Ecto neural progenitor cell (in vitro differentiated cells): ENCODE measurements at regions not wholly inside any gene's neighbourhood (a gene's known extent, or its start where the extent isn't known, plus 50 kb on each side); places are given as distances from the start of the nearest gene placed in this dataset.

Experiments
- DNase-seq: peaks from one replicate; pipeline ENCODE4 v3.0.0-alpha.2; 2018; ENCODE audit warnings: low spot score

- no peak for DNase-seq
These were observed 265.9 kb downstream of the FGFR2 start for GRCh38 chr10:121332353-121332752.

- no peak for DNase-seq
These were observed 265.1 kb downstream of the FGFR2 start for GRCh38 chr10:121332829-121333765.

DNA sequence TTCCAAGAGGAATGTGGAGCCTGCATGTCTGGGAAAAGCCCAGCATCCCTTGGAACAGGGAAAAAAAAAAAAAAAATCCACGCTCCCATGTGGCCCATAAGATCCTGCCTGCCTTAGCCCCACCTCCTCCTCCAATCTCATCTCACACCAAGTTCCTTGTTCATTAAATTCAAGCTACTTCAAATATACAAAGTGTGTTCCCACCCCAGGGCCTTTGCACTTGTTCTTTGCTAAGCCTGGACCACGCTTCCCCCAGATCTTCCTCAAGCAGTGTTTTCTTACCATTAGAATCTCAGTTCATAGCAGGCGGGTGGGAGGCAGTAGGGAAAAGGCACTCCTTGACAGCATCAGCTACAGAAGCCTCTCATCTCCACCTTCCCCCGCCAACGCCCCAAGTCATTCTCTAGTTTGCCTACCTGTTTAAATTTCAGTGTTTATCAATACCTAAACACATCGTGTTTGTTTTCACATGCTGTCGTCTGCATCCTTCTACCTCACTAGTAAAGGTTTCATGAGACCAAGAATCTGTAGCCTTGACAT is 262.8 kb downstream of the FGFR2 start:
- no peak for DNase-seq

- no peak for DNase-seq
These were observed 260.8 kb downstream of the FGFR2 start for GRCh38 chr10:121337427-121337826.

GRCh38 chr10:121338206-121338980 is 259.9 kb downstream of the FGFR2 start:
- no peak for DNase-seq

DNA sequence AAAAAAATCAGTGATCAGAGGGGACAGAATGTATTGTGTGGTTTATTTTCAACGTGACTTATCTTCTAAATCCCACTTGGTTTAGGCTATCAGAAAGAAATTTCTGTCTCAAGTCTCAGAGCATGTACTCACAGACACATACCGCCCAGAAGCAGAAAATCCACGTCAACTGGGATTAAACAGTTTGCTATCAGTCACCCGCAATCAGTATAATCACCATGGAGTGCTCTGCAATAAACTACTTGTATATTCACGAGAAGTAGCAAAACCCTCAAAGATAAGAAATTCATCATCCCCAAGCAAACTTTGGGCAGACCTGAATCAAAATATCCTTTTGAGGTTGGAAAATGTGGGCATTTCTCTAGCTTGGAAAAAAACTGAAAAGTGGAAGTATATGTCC is 259.1 kb downstream of the FGFR2 start:
- no peak for DNase-seq

DNA sequence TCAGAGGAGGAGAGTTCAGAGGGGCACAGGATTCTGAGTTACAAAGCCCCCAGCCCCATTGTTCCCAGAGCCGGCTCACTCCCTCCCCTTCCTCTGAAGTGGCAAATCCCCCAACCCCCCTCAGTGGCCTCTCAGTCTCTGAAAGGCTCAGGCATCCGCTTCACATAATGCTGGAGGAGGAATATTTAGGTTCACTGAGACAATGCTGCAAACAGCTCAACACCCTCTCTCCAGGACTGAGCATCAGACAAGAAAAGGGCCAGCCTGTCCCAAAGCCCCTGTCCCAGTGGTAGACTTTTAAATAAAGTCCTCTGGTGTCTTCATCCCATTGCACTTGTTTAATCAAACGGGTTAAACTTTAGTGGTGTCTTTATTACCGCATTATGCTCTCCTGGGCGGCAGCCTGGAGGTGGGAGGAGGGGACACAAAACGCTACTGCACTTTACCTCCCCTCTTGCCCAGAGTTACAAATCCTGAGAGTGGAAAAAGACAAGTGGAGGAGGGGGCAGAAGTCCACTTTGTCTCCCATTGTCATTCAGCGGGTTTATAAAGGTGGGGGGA is 257.9 kb downstream of the FGFR2 start:
- DNase-seq, result peak; percentile 91

- DNase-seq, result no peak
These were observed 246.7 kb downstream of the FGFR2 start for GRCh38 chr10:121351540-121351939.

GRCh38 chr10:121352231-121352855 is 245.9 kb downstream of the FGFR2 start:
- no peak for DNase-seq

- no peak for DNase-seq
These were observed 243.1 kb downstream of the FGFR2 start for GRCh38 chr10:121355161-121355560.

GRCh38 chr10:121356183-121356582 is 242.1 kb downstream of the FGFR2 start:
- no peak for DNase-seq

- no peak for DNase-seq
These were observed 240.8 kb downstream of the FGFR2 start for GRCh38 chr10:121357401-121357800.

GRCh38 chr10:121362026-121362425 is 236.2 kb downstream of the FGFR2 start:
- no peak for DNase-seq

DNA sequence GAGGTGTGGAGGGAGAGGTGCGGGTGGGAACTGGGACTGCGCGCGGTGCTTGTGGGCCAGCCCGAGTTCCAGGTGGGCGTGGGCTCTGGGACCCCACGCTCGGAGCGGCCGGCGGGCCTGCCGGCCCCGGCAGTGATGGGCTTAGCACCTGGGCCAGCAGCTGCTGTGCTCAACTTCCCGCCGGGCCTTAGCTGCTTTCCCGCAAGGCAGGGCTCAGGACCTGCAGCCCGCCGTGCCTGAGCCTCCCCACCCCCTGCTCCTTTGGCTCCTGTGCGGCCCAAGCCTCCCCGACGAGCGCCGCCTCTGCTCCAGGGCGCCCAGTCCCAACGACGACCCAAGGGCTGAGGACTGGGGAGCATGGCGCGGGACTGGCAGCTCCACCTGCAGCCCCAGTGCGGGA is 232.7 kb downstream of the FGFR2 start:
- no peak for DNase-seq

- no peak for DNase-seq
These were observed 229.8 kb downstream of the FGFR2 start for GRCh38 chr10:121368347-121369025.

- DNase-seq, result no peak
These were observed 228.6 kb downstream of the FGFR2 start for GRCh38 chr10:121369616-121370015.

DNA sequence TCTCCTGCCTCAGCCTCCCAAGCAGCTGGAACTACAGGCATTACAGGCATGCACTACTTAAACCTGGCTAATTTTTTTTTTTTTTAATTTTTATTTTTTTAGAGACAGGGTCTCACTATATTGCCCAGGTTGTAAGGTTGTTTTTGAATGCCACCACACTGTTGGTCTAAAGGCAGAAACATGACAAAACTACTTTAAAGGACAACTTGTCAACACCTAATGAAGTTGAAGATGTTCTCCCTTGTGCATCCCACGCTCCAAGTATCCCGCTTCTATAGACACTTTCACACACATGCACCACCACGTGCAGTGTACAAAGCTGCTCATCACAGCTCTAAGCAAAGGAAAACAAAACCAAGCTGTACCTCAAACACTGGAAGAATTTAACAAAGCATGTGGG is 226.4 kb downstream of the FGFR2 start:
- DNase-seq, result no peak

DNA sequence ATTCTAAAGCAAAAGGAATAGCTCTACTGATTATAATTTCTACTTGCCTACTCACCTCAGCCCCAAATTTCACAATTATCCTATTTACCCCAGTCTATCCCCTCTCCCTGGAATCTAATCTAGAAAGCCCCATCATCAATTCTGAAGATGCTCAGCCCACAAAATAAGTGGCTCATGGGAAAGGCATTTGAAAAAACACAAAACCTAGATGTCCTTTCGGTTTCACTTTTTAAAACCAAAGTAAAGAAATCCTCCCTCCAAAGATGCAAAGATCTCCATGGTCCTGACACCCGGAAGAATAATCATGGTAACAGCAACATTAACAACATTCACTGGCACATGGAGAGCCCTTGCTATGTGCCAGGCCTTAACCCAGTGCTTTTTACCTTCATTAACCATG is 224.8 kb downstream of the FGFR2 start:
- DNase-seq, result no peak

DNA sequence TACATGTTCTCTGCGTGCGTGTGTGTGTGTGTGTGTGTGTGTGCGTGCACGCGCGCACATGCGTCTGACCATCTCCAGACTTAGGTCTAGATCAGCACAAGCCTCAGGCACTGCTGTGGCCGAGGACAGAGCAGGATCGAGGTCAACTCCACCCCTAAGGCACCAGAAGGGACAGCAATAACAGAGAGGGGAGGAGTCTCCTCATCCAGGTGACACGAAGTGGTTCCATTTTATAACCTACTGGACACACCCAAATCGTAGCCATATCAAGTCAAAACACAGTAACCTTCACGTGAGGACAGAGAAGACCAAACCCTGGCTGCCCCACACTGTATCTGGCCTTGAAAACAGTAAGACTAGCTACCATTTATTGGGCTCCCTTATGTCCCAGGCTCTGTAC is 224.1 kb downstream of the FGFR2 start:
- no peak for DNase-seq

- DNase-seq, result no peak
These were observed 223.1 kb downstream of the FGFR2 start for GRCh38 chr10:121375172-121375571.

GRCh38 chr10:121378251-121378801 is 219.9 kb downstream of the FGFR2 start:
- no peak for DNase-seq
